ENCODE measurements at regions not wholly inside any gene's neighbourhood (a gene's known extent, or its start where the extent isn't known, plus 50 kb on each side); places are given as distances from the start of the nearest gene placed in this dataset.

- TF ChIP-seq POLR2AphosphoS5 (IDR thresholded peaks at IDR 0.05; ENCODE audit: borderline replicate concordance, low read depth, low read length) (no peak), EZH2 (IDR thresholded peaks at IDR 0.05) (no peak), FOXP2 (optimal IDR thresholded peaks at IDR 0.05; ENCODE audit: control extremely low read depth, extremely low read length, insufficient read depth) (no peak)
These were observed 105.6 kb downstream of the VCPKMT start for GRCh38 chr14:50010752-50011151.

All from SK-N-MC (cell line).